ENCODE measurements at regions not wholly inside any gene's neighbourhood (a gene's known extent, or its start where the extent isn't known, plus 50 kb on each side); places are given as distances from the start of the nearest gene placed in this dataset.

DNA sequence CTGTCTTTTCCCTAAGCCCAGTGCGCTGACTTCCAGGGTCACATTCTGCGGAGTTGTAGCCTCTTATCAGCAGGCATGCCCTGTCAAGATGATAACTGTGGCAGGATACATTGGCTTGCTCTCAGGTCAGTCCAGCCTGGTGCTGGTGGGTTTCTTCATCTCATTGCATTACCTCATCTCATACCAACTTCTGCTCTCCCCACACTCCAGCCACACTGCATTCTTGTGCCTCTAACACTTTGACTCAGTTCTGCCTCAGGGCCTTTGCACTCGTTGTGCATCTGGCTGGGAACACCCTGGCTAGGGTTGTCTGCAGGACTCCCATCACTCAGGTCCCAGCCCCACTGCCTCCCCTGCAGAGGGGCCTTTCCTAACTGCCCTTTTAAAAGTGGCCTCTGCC is 110.3 kb upstream of the BACH2 start:
- Histone ChIP-seq H3K79me2 (no peaks in the 10 kb centered on the region), H3K4me2 (no peak overlapping the region), H3K36me3 (replicated peaks; ENCODE audit: insufficient read depth, low read depth) (no peaks in the 10 kb centered on the region), H3K9me3 (ENCODE audit: low read depth) (no peaks in the 10 kb centered on the region), H3K27ac (no peak overlapping the region), H3K27me3 (no peaks in the 10 kb centered on the region), H4K20me1 (ENCODE audit: insufficient read depth, poor library complexity, severe bottlenecking) (no peaks in the 10 kb centered on the region), H3K4me3 (no peak overlapping the region), H3K4me1 (ENCODE audit: insufficient read depth) (no peaks in the 10 kb centered on the region), H2AFZ (no peak overlapping the region), H3K9me2 (replicated peaks; ENCODE audit: insufficient read depth) (no peaks in the 10 kb centered on the region)
- 44% methylated on average over 3 of the region's 3 CpGs for WGBS (ENCODE audit: low lambda C conversion rate, missing lambda C conversion rate)
- peak; percentile 10 for DNase-seq (ENCODE audit: low spot score)
- TF ChIP-seq, protein P1, sequence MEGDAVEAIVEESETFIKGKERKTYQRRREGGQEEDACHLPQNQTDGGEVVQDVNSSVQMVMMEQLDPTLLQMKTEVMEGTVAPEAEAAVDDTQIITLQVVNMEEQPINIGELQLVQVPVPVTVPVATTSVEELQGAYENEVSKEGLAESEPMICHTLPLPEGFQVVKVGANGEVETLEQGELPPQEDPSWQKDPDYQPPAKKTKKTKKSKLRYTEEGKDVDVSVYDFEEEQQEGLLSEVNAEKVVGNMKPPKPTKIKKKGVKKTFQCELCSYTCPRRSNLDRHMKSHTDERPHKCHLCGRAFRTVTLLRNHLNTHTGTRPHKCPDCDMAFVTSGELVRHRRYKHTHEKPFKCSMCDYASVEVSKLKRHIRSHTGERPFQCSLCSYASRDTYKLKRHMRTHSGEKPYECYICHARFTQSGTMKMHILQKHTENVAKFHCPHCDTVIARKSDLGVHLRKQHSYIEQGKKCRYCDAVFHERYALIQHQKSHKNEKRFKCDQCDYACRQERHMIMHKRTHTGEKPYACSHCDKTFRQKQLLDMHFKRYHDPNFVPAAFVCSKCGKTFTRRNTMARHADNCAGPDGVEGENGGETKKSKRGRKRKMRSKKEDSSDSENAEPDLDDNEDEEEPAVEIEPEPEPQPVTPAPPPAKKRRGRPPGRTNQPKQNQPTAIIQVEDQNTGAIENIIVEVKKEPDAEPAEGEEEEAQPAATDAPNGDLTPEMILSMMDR (IDR thresholded peaks at IDR 0.05; ENCODE audit: poor library complexity) = no peak
- TF ChIP-seq EZH2phosphoT487 (IDR thresholded peaks at IDR 0.05; ENCODE audit: low read depth, severe bottlenecking, unreplicated experiment) (no peak), EZH2 (IDR thresholded peaks at IDR 0.05; ENCODE audit: borderline replicate concordance) (no peak)

GRCh38 chr6:90406142-90406794 is 109.6 kb upstream of the BACH2 start:
- Histone ChIP-seq H3K27me3 (no peaks in the 10 kb centered on the region), H3K4me2 (no peak overlapping the region), H3K9me2 (replicated peaks; ENCODE audit: insufficient read depth) (no peaks in the 10 kb centered on the region), H3K4me3 (no peak overlapping the region), H3K36me3 (replicated peaks; ENCODE audit: insufficient read depth, low read depth) (no peaks in the 10 kb centered on the region), H3K27ac (no peak overlapping the region), H3K79me2 (no peaks in the 10 kb centered on the region), H2AFZ (no peak overlapping the region), H4K20me1 (ENCODE audit: insufficient read depth, poor library complexity, severe bottlenecking) (no peaks in the 10 kb centered on the region), H3K4me1 (ENCODE audit: insufficient read depth) (no peaks in the 10 kb centered on the region), H3K9me3 (ENCODE audit: low read depth) (no peaks in the 10 kb centered on the region)
- peak; percentile 52 for DNase-seq (ENCODE audit: low spot score)
- 87% methylated on average over 6 of the region's 6 CpGs for WGBS (ENCODE audit: low lambda C conversion rate, missing lambda C conversion rate)
- TF ChIP-seq, protein P1 (IDR thresholded peaks at IDR 0.05; ENCODE audit: poor library complexity) = no peak

GRCh38 chr6:90403489-90404381 is 107.1 kb upstream of the BACH2 start:
- H3K4me1 ChIP-seq (ENCODE audit: insufficient read depth) = no peaks in the 10 kb centered on the region
- WGBS (ENCODE audit: low lambda C conversion rate, missing lambda C conversion rate) = 34% methylated on average over 18 of the region's 18 CpGs
- H3K9me3 ChIP-seq (ENCODE audit: low read depth) = no peaks in the 10 kb centered on the region
- DNase-seq (ENCODE audit: low spot score) = peak; percentile 68
- H3K27ac ChIP-seq = no peak overlapping the region
- H3K36me3 ChIP-seq (replicated peaks; ENCODE audit: insufficient read depth, low read depth) = no peaks in the 10 kb centered on the region
- H4K20me1 ChIP-seq (ENCODE audit: insufficient read depth, poor library complexity, severe bottlenecking) = no peaks in the 10 kb centered on the region
- H3K27me3 ChIP-seq = no peaks in the 10 kb centered on the region
- no peak overlapping the region for H3K4me3 ChIP-seq
- no peaks in the 10 kb centered on the region for H3K9me2 ChIP-seq (replicated peaks; ENCODE audit: insufficient read depth)
- H3K79me2 ChIP-seq = no peaks in the 10 kb centered on the region
- H2AFZ ChIP-seq = no peak overlapping the region
- TF ChIP-seq, protein P1 (IDR thresholded peaks at IDR 0.05; ENCODE audit: poor library complexity) = no peak
- TF ChIP-seq EZH2phosphoT487 (IDR thresholded peaks at IDR 0.05; ENCODE audit: low read depth, severe bottlenecking, unreplicated experiment) = no peak
- no peak overlapping the region for H3K4me2 ChIP-seq

All from hepatocyte (in vitro differentiated cells).